ENCODE measurements at regions not wholly inside any gene's neighbourhood (a gene's known extent, or its start where the extent isn't known, plus 50 kb on each side); places are given as distances from the start of the nearest gene placed in this dataset.

DNA sequence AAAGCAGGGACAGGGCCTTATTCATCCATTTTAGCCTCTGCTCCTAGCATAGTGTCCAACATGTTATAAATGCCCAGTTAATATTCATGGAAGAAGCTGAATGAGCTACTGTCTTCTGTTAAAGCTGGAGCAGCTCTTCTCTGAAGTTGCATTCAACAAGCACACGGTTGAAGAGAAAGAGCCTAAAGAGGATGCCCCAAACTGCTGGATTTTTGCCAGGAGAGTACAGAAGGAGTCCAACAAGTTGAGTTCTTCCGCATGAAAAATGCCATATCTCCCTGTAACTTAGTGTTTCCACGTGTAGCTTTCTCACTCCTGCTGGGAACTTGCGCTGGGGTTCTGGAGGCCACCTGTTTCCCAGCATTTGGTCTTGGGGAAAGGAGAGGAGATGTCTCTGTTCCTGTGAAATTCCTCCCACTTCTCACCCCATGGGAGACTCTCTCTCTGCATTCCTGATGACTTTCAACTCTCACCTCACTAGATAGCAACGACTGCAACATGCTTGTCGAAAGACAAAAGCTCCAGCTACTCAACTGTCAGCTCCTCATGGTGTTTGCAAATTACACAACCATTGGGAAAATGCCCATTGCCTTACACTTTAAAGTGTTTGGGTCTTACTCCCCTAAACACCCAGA lies 122.8 kb downstream of the KIF4B start:
- no peaks in the 10 kb centered on the region for H3K36me3 ChIP-seq (ENCODE audit: insufficient read depth, low read length)
- Mint-ChIP-seq H3K27ac (no peak overlapping the region), H3K4me3 (no peak overlapping the region), H3K36me3 (ENCODE audit: low read depth) (no peaks in the 10 kb centered on the region), H3K27me3 (peaks cover 55% of the 10 kb centered on the region), H3K4me1 (ENCODE audit: low read depth) (no peaks in the 10 kb centered on the region), H3K9me3 (no peaks in the 10 kb centered on the region)
- ChIA-PET POLR2A (no interaction called here), CTCF (no interaction called here)
- H3K4me1 ChIP-seq (ENCODE audit: insufficient read depth, low read length) = no peaks in the 10 kb centered on the region
- DNase-seq (no peak), ATAC-seq (ENCODE audit: poor library complexity) (no peak)
- peaks cover 2 to 4% of the 10 kb centered on the region in 2 experiments for H3K27me3 ChIP-seq (ENCODE audit: control insufficient read depth in 1 of 2, insufficient read depth in 2 of 2, low read length in 2 of 2)
- intact Hi-C loops (cut with DNase I, micrococcal nuclease) = loop anchor here in 1 of 2 experiments (5.0 to 10.0 kb wide), 2 partner anchors 1798 to 1996 kb away; no protein-coding TSS in a partner anchor
- TF ChIP-seq, protein P1, sequence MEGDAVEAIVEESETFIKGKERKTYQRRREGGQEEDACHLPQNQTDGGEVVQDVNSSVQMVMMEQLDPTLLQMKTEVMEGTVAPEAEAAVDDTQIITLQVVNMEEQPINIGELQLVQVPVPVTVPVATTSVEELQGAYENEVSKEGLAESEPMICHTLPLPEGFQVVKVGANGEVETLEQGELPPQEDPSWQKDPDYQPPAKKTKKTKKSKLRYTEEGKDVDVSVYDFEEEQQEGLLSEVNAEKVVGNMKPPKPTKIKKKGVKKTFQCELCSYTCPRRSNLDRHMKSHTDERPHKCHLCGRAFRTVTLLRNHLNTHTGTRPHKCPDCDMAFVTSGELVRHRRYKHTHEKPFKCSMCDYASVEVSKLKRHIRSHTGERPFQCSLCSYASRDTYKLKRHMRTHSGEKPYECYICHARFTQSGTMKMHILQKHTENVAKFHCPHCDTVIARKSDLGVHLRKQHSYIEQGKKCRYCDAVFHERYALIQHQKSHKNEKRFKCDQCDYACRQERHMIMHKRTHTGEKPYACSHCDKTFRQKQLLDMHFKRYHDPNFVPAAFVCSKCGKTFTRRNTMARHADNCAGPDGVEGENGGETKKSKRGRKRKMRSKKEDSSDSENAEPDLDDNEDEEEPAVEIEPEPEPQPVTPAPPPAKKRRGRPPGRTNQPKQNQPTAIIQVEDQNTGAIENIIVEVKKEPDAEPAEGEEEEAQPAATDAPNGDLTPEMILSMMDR (IDR thresholded peaks at IDR 0.05) = no peak
- H3K27ac ChIP-seq (ENCODE audit: low read depth in 1 of 2, low read length in 2 of 2) = no peak overlapping the region
- H3K4me3 ChIP-seq (ENCODE audit: low read length) = no peak overlapping the region
- no peaks in the 10 kb centered on the region for H3K9me3 ChIP-seq (ENCODE audit: control insufficient read depth in 1 of 2, insufficient read depth in 1 of 2, low read length in 2 of 2)

DNA sequence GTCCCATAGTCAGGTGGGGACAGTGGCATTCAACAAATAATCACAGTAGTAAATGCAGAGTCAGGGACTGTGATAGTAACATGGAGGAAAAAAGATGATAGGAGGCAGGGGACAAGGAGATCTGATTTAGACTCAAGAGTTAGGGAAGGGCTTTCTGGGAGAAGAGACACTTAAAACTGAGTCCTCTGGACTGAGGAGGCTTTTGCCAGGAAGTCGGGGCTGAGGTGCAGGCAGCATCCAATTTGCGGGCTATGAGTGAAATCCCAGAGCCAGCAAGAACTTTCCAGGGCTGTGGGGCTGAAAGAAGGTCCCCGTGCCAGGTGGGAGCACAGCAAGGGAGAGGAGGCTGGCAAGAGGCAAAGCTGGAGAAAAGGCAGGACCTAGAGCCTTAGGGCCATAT lies 124.1 kb downstream of the KIF4B start:
- Mint-ChIP-seq H3K36me3 (ENCODE audit: low read depth) (no peaks in the 10 kb centered on the region), H3K4me3 (no peak overlapping the region), H3K27me3 (peaks cover 46% of the 10 kb centered on the region), H3K27ac (no peak overlapping the region), H3K4me1 (ENCODE audit: low read depth) (no peaks in the 10 kb centered on the region), H3K9me3 (no peaks in the 10 kb centered on the region)
- DNase-seq (no peak), ATAC-seq (ENCODE audit: poor library complexity) (no peak)
- ChIA-PET CTCF (interaction anchor here (1.5 kb wide), 1 partner anchor 8 kb away, joined by 3 read pairs; no protein-coding TSS in a partner anchor), POLR2A (no interaction called here)
- TF ChIP-seq, protein P1 (IDR thresholded peaks at IDR 0.05) = no peak
- H3K27ac ChIP-seq (ENCODE audit: low read depth in 1 of 2, low read length in 2 of 2) = no peak overlapping the region
- H3K27me3 ChIP-seq (ENCODE audit: control insufficient read depth in 1 of 2, insufficient read depth in 2 of 2, low read length in 2 of 2) = peaks cover 2 to 4% of the 10 kb centered on the region in 2 experiments
- intact Hi-C loops (cut with DNase I, micrococcal nuclease) = loop anchor here in 1 of 2 experiments (5.0 to 10.0 kb wide), 2 partner anchors 1797 to 1995 kb away; no protein-coding TSS in a partner anchor
- no peaks in the 10 kb centered on the region for H3K4me1 ChIP-seq (ENCODE audit: insufficient read depth, low read length)
- H3K4me3 ChIP-seq (ENCODE audit: low read length) = no peak overlapping the region
- no peaks in the 10 kb centered on the region for H3K9me3 ChIP-seq (ENCODE audit: control insufficient read depth in 1 of 2, insufficient read depth in 1 of 2, low read length in 2 of 2)
- H3K36me3 ChIP-seq (ENCODE audit: insufficient read depth, low read length) = no peaks in the 10 kb centered on the region

DNA sequence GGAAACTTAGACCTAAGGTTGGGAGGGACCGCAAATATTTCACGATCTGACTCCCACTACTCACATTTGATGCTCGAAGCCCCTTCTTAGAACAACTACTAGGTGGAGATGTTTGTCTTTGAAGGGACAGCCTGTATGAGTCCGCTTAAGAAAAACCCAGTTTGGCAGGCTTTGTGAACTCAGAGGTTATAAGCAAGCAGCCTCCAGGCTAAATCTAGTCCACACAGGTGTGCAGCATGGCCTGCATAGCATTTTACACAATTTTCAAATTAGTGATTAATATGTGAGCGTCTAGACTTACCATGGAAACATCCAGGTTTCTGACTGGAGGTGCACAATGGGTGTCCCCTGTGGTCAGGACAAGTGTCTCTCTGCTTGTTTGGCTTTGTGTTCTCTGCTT lies 127.1 kb downstream of the KIF4B start:
- peaks cover 39% of the 10 kb centered on the region for H3K27me3 Mint-ChIP-seq
- no peaks in the 10 kb centered on the region for H3K4me1 Mint-ChIP-seq (ENCODE audit: low read depth)
- H3K27me3 ChIP-seq (ENCODE audit: control insufficient read depth in 1 of 2, insufficient read depth in 2 of 2, low read length in 2 of 2) = peaks cover 0 to 4% of the 10 kb centered on the region in 2 experiments
- POLR2A ChIA-PET = no interaction called here
- no peak overlapping the region for H3K27ac ChIP-seq (ENCODE audit: low read depth in 1 of 2, low read length in 2 of 2)
- intact Hi-C loops (cut with DNase I, micrococcal nuclease) = loop anchor here (5.0 to 10.0 kb wide), 2 partner anchors 676 to 1992 kb away; no protein-coding TSS in a partner anchor
- no peak for DNase-seq
- H3K9me3 Mint-ChIP-seq = no peaks in the 10 kb centered on the region
- no peak overlapping the region for H3K4me3 ChIP-seq (ENCODE audit: low read length)
- TF ChIP-seq, protein P1 (IDR thresholded peaks at IDR 0.05) = no peak
- ATAC-seq (ENCODE audit: poor library complexity) = no peak
- H3K9me3 ChIP-seq (ENCODE audit: control insufficient read depth in 1 of 2, insufficient read depth in 1 of 2, low read length in 2 of 2) = no peaks in the 10 kb centered on the region
- no peak overlapping the region for H3K4me3 Mint-ChIP-seq
- no peak overlapping the region for H3K27ac Mint-ChIP-seq
- no peaks in the 10 kb centered on the region for H3K36me3 ChIP-seq (ENCODE audit: insufficient read depth, low read length)
- H3K4me1 ChIP-seq (ENCODE audit: insufficient read depth, low read length) = no peaks in the 10 kb centered on the region
- CTCF ChIA-PET = no interaction called here
- no peaks in the 10 kb centered on the region for H3K36me3 Mint-ChIP-seq (ENCODE audit: low read depth)
